Endodermal cell (in vitro differentiated cells): ENCODE measurements at regions not wholly inside any gene's neighbourhood (a gene's known extent, or its start where the extent isn't known, plus 50 kb on each side); places are given as distances from the start of the nearest gene placed in this dataset.

Experiments used
- DNase-seq: peaks from one replicate; pipeline ENCODE4 v3.0.0-alpha.2; 2017
- H3K27ac ChIP-seq: 2 replicates; pipeline ENCODE4 v1.5.1; 2013; ENCODE audit warnings: mild to moderate bottlenecking, low read depth, low read length, moderate library complexity
- H3K27me3 ChIP-seq: 2 replicates; pipeline ENCODE4 v1.6.1; 2013; ENCODE audit warnings: mild to moderate bottlenecking, low read length, moderate library complexity; ENCODE audit not compliant: insufficient read depth, control insufficient read depth, poor library complexity, severe bottlenecking
- H3K36me3 ChIP-seq: 2 replicates; pipeline ENCODE4 v1.7.0; 2013; ENCODE audit warnings: mild to moderate bottlenecking, low read length, moderate library complexity; ENCODE audit not compliant: control insufficient read depth, insufficient read depth
- H3K4me1 ChIP-seq: one replicate; pipeline ENCODE4 v1.7.0; 2013; ENCODE audit warnings: low read length; ENCODE audit not compliant: control insufficient read depth, insufficient read depth
- H3K4me3 ChIP-seq: 2 replicates; pipeline ENCODE4 v1.5.1; 2013; ENCODE audit warnings: mild to moderate bottlenecking, low read length, moderate library complexity
- H3K9ac ChIP-seq: 2 replicates; pipeline ENCODE4 v1.6.1; 2013; ENCODE audit warnings: mild to moderate bottlenecking, low read length, moderate library complexity; ENCODE audit not compliant: poor library complexity, severe bottlenecking; ENCODE audit errors: extremely low read depth
- H3K9me3 ChIP-seq: 2 replicates; pipeline ENCODE4 v1.6.1; 2013; ENCODE audit warnings: mild to moderate bottlenecking, low read length, moderate library complexity; ENCODE audit not compliant: control insufficient read depth
- H3K27ac Mint-ChIP-seq: 2 replicates; pipeline ENCODE4 v1.8.0; 2020; ENCODE audit warnings: mixed read lengths
- H3K27me3 Mint-ChIP-seq: 2 replicates; pipeline ENCODE4 v1.8.0; 2021; ENCODE audit warnings: mild to moderate bottlenecking, mixed read lengths; ENCODE audit not compliant: insufficient read depth
- H3K36me3 Mint-ChIP-seq: 2 replicates; pipeline ENCODE4 v1.8.0; 2020; ENCODE audit warnings: low read depth, mixed read lengths
- H3K4me1 Mint-ChIP-seq: 2 replicates; pipeline ENCODE4 v1.8.0; 2020; ENCODE audit warnings: mixed read lengths
- H3K4me3 Mint-ChIP-seq: 2 replicates; pipeline ENCODE4 v1.8.0; 2020; ENCODE audit warnings: mild to moderate bottlenecking, moderate library complexity, mixed read lengths
- H3K9me3 Mint-ChIP-seq: 2 replicates; pipeline ENCODE4 v1.8.0; 2020; ENCODE audit warnings: mild to moderate bottlenecking, mixed read lengths
- WGBS, 2 experiments: methylation state at CpG; one replicate each; pipeline versions ENCODE4 v1.1.5 to v1.1.7; 2013; ENCODE audit warnings: missing lambda C conversion rate in 2 of 2, mixed read lengths in 1 of 2; ENCODE audit not compliant: insufficient coverage in 1 of 2, insufficient read length in 1 of 2; 5-methylcytosine and 5-hydroxymethylcytosine counted together
- TF ChIP-seq, protein P1 (sequence below): fragments of 200-600 bp; sonication (generic); conservative IDR thresholded peaks from 2 replicates; pipeline ENCODE4 v1.5.0; 2021; ENCODE audit warnings: antibody characterized with exemption, mild to moderate bottlenecking

DNA sequence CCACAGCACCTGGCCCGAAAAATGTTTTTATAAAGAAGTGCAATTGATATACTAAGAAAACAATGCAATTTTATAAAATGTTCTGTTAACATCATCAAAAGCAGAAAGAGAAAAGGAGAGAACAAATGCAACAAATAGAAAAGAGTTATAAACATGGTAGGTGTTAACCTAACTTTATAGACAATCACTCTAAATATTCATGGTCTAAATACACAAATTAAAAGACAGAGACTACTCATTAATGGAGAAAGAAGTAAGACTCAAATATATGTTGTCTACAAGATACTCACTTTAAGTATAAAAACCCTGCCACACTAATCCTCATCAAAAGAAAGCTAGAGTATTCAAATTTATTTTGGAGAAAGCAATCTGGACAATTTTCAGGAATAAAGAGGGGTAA lies 425.3 kb upstream of the ANKRD30A start:
- Histone ChIP-seq H3K4me3 (no peak overlapping the region), H3K9me3 (no peaks in the 10 kb centered on the region), H3K4me1 (no peaks in the 10 kb centered on the region), H3K9ac (no peak overlapping the region), H3K36me3 (no peaks in the 10 kb centered on the region), H3K27me3 (no peaks in the 10 kb centered on the region), H3K27ac (no peak overlapping the region)
- H3K4me3 Mint-ChIP-seq, result no peak overlapping the region
- TF ChIP-seq, protein P1, sequence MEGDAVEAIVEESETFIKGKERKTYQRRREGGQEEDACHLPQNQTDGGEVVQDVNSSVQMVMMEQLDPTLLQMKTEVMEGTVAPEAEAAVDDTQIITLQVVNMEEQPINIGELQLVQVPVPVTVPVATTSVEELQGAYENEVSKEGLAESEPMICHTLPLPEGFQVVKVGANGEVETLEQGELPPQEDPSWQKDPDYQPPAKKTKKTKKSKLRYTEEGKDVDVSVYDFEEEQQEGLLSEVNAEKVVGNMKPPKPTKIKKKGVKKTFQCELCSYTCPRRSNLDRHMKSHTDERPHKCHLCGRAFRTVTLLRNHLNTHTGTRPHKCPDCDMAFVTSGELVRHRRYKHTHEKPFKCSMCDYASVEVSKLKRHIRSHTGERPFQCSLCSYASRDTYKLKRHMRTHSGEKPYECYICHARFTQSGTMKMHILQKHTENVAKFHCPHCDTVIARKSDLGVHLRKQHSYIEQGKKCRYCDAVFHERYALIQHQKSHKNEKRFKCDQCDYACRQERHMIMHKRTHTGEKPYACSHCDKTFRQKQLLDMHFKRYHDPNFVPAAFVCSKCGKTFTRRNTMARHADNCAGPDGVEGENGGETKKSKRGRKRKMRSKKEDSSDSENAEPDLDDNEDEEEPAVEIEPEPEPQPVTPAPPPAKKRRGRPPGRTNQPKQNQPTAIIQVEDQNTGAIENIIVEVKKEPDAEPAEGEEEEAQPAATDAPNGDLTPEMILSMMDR, result no peak
- no peaks in the 10 kb centered on the region for H3K9me3 Mint-ChIP-seq
- no peak for DNase-seq
- H3K27me3 Mint-ChIP-seq, result no peaks in the 10 kb centered on the region
- WGBS, 2 experiments, result no CpG with 5 or more reads among the region's 1 CpG
- H3K4me1 Mint-ChIP-seq, result no peaks in the 10 kb centered on the region
- no peak overlapping the region for H3K27ac Mint-ChIP-seq
- no peaks in the 10 kb centered on the region for H3K36me3 Mint-ChIP-seq

- Mint-ChIP-seq H3K4me3 (no peak overlapping the region), H3K27me3 (no peaks in the 10 kb centered on the region), H3K36me3 (no peaks in the 10 kb centered on the region), H3K27ac (no peak overlapping the region), H3K4me1 (peaks cover 2% of the 10 kb centered on the region), H3K9me3 (no peaks in the 10 kb centered on the region)
- H3K9me3 ChIP-seq, result no peaks in the 10 kb centered on the region
- H3K27ac ChIP-seq, result no peak overlapping the region
- WGBS, 2 experiments, result 85 to 90% methylated on average over 4 to 10 of the region's 10 CpGs
- DNase-seq, result no peak
- no peaks in the 10 kb centered on the region for H3K36me3 ChIP-seq
- no peak overlapping the region for H3K9ac ChIP-seq
- no peak overlapping the region for H3K4me3 ChIP-seq
- TF ChIP-seq, protein P1, result no peak
- H3K27me3 ChIP-seq, result no peaks in the 10 kb centered on the region
- peaks cover 3% of the 10 kb centered on the region for H3K4me1 ChIP-seq
These were observed 432.6 kb upstream of the ANKRD30A start for GRCh38 chr10:36692759-36693158.

DNA sequence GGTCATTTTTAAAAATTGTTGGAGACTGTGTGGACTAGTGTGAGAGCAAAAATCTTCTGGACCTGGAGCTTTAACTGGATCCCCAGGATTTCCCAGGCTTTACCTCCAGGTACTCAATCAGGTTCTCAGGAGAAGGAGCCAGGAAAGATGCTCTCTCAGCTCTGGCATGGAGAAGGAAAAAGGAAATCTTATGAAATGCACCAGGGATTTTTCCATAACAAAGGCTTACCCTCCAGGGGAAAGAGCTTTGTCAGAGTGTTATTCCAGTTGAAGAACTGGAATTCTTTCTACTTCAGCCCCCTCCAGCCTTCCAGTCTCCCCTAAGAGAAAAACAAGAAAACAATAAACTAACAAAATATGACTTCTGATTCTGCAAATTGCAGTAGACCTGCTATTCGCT lies 436.7 kb upstream of the ANKRD30A start:
- Mint-ChIP-seq H3K9me3 (no peaks in the 10 kb centered on the region), H3K36me3 (no peaks in the 10 kb centered on the region), H3K4me1 (peaks cover 2% of the 10 kb centered on the region), H3K27me3 (no peaks in the 10 kb centered on the region), H3K4me3 (no peak overlapping the region), H3K27ac (no peak overlapping the region)
- peaks cover 3% of the 10 kb centered on the region for H3K4me1 ChIP-seq
- H3K9ac ChIP-seq, result no peak overlapping the region
- no peaks in the 10 kb centered on the region for H3K27me3 ChIP-seq
- no peaks in the 10 kb centered on the region for H3K36me3 ChIP-seq
- TF ChIP-seq, protein P1, result no peak
- H3K27ac ChIP-seq, result no peak overlapping the region
- DNase-seq, result no peak
- H3K4me3 ChIP-seq, result no peak overlapping the region
- H3K9me3 ChIP-seq, result no peaks in the 10 kb centered on the region
- 63% methylated on average over 1 of the region's 1 CpG; no CpG with 5 or more reads in 1 of the 2 experiments for WGBS, 2 experiments
